Middle frontal gyrus (tissue), 1 donor: ENCODE measurements at regions not wholly inside any gene's neighbourhood (a gene's known extent, or its start where the extent isn't known, plus 50 kb on each side); places are given as distances from the start of the nearest gene placed in this dataset.
"Not testable (repeated sequence)": the region's sequence is repeated elsewhere in the genome, so short reads cannot be mapped to it uniquely, and the experiment has no call there.

Experiments used
- DNase-seq: peaks from one replicate; pipeline ENCODE4 v3.0.0-alpha.2; 2015; ENCODE audit warnings: low spot score; ENCODE audit errors: extremely low spot score

DNA sequence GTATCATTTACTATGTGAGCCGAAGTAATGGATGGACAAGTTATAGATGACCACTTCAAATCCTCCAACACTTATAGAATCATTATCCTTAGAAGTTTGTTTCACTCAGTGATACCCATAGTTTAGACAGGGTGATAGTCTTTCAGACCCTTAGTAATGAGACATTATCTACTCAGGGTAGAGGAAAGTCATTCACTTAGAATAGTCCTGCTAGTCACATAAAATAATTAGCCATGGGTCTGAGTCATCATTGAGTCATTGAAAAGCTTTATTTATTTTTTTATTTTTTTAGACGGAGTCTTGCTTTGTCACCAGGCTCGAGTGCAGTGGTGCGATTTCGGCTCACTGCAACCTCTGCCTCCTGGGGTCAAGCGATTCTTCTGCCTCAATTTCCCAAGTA is 321.7 kb upstream of the FSTL5 start:
- no peak for DNase-seq

GRCh38 chr4:162475246-162475645 is 311.4 kb upstream of the FSTL5 start:
- DNase-seq: no peak

DNA sequence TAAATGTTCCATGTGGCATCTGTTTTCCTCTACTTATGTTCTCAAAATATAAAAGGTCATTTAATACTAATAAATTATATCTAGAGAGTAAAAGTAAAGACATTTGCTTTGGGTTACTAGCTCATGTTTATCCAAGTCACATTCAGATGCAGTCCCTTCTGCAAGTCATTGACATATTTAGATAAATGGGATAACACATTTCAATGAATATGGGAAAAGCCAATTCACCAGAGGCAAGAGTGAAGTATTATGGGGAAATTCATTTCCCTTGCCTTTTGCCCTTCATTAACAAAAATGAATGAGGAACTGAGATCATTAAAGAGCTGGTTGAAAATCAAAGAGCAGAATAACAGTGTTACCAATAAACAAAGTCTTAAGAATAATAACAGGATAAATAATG is 306.2 kb upstream of the FSTL5 start:
- no peak for DNase-seq

DNA sequence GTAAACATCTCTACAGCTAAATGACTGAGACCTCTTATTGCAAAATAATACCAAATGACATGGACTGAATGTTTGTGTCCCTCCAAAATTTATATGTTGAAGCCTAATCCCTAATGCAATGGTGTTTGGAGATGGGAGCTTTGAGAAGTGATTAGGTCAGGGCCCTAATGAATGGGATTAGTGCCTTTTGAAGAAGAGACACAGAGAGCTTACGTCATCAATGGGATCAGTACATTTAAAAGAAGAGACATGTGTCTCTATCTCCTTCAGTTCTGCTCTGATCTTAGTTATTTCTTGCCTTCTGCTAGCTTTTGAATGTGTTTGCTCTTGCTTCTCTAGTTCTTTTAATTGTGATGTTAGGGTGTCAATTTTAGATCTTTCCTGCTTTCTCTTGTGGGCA is 301.6 kb upstream of the FSTL5 start:
- DNase-seq: not testable (repeated sequence)

GRCh38 chr4:162461952-162462351 is 298.2 kb upstream of the FSTL5 start:
- DNase-seq: no peak

- DNase-seq: no peak
These were observed 294.3 kb upstream of the FSTL5 start for GRCh38 chr4:162458051-162458450.

- no peak for DNase-seq
These were observed 293.5 kb upstream of the FSTL5 start for GRCh38 chr4:162457071-162457865.

DNA sequence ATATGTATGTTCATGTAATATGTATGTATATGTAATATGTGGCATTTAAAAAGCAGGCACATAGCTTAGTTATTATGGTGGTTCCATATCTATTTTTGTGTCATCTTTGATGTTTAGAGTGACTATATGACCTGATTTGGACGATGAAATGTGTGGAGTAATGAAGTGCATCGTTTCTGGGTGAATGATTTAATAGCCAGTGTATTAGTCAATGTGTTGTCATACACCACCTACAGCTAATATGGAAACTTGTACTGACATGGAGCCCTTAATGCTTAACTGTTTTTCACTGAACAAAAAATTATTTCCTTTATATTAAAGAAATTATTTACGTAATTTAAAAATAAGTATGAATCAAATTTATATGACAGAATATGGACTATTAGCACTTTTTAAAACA is 292.3 kb upstream of the FSTL5 start:
- no peak for DNase-seq

GRCh38 chr4:162450531-162451035 is 286.8 kb upstream of the FSTL5 start:
- DNase-seq: no peak

GRCh38 chr4:162443510-162443909 is 279.7 kb upstream of the FSTL5 start:
- no peak for DNase-seq

DNA sequence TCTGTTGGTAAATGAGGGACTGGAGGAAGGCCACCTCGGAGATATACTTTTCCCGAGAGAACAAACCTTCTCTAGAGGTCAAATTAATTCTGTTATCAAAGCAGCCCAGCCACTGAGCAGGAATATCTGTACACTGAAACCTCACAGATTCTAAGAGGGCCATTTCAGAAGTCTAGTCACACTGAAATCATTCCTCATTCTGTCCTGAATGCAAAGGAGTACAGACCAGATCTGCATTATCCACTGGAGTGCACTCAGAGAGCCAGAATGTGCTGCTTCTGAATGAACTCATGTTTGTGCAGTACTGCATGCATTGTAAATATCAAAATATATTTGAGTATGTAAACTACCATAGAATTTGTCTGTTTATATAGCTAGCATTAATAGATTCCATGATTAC is 278.3 kb upstream of the FSTL5 start:
- no peak for DNase-seq

DNA sequence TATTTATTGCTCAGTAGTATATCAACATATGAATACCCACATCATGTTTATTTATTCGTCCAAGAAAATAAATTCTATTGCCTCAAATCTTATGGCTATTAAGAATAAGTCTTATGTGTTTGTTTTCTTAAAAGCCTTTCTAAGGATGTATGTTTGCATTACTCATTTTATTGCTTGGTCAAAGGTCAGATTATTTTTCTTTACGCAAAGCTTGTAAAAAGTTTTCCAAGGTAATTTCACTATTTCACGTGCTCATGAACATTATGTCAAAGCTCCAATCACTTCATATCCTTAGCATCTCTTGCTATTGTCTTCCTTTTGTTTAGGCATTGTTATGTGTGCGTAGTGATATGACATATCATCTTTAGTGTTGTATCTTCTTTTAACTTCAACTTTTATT is 258.5 kb upstream of the FSTL5 start:
- DNase-seq: no peak

DNA sequence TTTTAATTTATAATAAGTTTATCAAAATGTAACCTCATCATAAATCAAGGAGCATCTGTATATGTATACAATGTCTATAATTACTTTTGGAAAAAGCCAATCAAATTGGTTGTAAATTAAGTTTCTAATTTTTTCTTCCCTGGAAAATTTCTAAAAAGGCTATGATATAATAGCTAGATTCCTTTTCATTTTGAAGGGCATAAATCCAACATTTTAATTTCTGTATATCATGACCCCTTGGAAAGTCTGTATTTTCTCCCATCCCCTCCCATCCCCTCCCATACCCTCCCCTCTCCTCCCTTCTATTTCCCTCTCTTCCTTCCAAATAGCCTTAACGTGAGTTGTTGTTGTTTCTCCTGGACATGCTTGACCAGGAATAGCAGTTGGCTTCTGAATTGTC is 247.1 kb upstream of the FSTL5 start:
- DNase-seq: no peak

DNA sequence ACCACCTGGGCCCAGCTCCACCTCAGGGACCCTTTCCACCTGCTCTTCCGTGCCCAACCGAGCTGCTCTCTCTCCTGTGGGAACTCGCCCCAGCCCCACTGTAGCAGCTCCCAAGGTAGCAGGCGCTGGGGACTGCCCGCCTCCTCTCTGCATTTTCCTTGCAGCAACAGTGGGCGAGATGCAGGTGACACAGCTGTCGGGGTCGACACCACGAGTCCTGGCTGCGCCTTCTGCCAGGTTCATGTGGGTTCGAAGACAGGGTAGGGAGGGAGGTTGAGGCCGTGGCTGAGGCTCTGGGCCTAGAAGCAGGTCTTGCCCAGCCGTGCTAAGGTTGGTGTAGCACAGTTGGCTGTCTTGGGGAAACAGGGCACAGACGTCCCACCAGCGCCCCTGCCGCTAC is 245.2 kb upstream of the FSTL5 start:
- no peak for DNase-seq

DNA sequence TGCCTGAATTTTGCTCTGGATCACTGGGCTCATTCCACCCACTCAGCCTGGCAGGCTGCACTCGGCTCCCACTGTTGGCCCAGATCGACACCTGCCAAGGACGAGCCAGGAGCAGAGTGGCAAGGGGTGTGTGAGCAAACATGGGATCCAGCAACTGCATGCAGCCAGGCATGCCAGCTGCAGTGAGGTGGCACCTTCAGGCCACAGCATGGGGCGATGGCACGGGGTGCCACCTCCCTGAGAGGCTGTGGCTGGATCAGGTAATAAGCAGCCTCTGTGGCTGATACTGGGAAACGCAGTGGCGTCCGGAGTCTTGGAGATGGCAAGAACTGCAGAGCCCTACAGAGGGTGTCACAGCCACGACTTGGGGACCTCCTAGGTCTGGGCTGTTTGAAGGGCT is 244.5 kb upstream of the FSTL5 start:
- no peak for DNase-seq

GRCh38 chr4:162406637-162407365 is 243.0 kb upstream of the FSTL5 start:
- DNase-seq: no peak

GRCh38 chr4:162403932-162404331 is 240.1 kb upstream of the FSTL5 start:
- no peak for DNase-seq

GRCh38 chr4:162403419-162403818 is 239.6 kb upstream of the FSTL5 start:
- DNase-seq: no peak

GRCh38 chr4:162401021-162401420 is 237.2 kb upstream of the FSTL5 start:
- DNase-seq: no peak

- no peak for DNase-seq
These were observed 229.1 kb upstream of the FSTL5 start for GRCh38 chr4:162392946-162393345.

GRCh38 chr4:162366146-162366545 is 202.3 kb upstream of the FSTL5 start:
- no peak for DNase-seq

DNA sequence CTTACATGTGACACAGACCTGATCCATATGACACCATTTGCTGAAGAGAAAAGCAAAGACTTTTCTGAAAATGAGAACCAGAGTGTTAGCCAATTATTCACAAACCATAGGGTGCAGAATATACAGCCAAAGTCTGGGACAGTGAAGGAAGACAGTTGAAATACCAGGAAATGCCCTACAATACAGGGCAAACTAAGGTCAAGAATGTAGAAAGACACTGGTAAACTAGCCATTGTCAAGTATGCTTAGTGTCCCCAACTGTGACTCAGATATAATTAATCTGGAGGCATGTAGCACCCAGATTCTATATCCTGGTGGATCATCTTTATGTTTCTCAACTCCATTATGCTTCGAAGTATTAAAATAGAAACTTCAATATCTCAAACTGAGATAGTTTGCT is 200.9 kb upstream of the FSTL5 start:
- DNase-seq: no peak
